Glomerular visceral epithelial cell (primary cell): ENCODE measurements at regions not wholly inside any gene's neighbourhood (a gene's known extent, or its start where the extent isn't known, plus 50 kb on each side); places are given as distances from the start of the nearest gene placed in this dataset.

ENCODE experiments used
- DNase-seq: peaks from one replicate; pipeline ENCODE4 v3.0.0-alpha.2; 2016; ENCODE audit errors: extremely low spot score

DNA sequence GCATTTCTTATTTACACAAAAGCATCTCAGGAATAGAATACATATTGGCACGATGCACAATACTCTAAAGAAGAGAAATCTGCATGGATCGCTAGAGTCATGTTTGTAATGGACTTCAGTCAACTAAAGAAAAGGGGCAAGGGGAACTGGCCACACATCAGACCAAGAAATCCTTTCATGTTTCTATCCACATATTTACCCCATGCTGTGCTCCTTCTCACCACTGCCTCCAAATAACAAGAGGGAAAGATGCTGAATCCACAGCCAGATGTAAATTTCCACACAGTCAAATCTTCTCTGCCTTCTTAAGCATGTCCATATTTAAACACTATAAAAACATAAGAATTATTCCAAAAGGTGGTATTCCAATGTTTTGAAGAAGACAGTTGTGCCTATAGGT, 67.6 kb downstream of the COX18 start:
- DNase-seq, result no peak

DNA sequence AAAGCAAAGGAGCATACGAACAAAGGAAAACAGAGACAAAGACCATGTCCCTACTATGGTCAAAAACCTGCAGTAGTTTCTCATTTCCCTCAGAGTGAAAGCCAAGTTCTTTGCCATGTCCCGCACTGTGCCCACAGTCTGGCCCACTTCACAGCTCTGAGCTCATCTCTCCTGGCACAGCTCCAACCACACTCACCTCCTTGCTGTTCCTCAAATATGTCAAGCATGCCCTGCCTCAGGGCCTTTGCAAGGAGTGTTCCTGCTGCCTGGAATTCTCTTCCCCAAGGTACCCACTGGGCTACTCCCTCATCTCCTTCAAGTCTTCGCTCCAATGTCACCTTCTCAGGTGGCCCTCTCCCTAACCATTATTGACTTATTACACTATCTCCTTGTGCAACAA, 72.1 kb downstream of the COX18 start:
- DNase-seq, result peak; percentile 84

- no peak for DNase-seq
These were observed 74.8 kb downstream of the COX18 start for GRCh38 chr4:72994670-72995069.

GRCh38 chr4:72993876-72994275, 75.6 kb downstream of the COX18 start:
- DNase-seq, result no peak

- no peak for DNase-seq
These were observed 77.6 kb downstream of the COX18 start for GRCh38 chr4:72991873-72992272.

DNA sequence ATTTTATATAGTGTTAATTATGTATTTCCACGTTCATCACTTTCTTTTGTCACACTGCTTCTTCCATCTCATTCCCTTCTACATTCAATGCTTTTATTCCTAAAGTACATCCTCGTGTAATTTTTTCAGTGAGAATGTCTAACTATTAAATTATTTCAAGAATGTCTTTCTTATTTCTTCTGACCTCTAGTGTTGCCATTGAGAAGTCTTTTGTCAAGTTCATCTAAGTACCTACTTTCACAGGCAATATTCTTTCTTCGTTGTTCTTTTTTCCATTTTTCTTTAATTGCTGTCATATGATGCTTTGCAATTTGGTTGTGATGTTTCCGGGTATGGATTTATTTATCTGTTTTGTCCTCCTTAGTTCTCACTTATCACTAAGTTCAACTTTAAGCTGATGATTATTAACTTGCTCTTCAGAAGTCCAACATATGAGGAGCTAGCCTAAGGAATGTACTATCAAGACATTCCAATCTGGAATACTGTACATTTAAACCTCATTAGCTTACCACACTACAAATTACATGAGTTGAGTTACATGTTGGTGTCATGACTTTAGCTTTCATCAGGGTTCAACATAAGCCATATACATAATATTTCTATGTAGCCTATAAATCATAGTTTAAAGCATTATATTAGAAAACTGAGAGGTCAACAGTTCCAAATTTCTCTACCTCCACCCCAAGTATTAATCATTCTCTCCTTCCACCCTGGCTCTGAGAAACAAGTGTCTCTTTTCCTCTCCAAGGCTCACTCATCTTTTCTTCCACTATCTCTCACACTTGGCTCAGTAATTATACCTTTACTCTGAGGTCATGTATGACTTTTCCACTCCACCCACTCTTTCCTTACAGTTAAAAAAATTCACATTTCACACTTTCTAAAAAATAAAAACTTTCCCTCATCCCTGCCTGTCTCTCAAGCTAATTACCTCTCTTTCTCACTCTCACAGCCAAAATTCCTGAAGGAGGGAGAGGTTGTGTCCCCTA, 81.5 kb downstream of the COX18 start:
- peak; percentile 6 for DNase-seq

DNA sequence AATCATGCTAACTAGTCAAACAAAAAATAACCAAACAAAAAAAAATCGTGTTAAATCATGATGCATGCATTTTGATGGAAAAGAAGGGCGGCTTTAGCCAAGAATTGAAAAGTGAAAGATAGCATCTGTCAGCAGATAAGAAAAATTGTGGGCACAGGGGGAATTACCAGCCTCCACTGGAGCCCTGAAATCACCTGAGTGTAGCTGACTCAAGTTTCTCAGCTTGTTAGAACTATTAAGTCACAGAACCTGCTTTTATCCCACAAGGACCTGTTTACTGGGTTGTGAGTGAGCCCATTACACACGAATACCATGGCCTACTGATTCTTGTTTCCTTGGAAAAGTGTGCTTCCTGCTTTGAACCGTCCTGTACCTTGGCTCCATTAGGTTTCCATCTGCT, 85.2 kb downstream of the COX18 start:
- DNase-seq, result no peak

- DNase-seq, result no peak
These were observed 85.8 kb downstream of the COX18 start for GRCh38 chr4:72983709-72984108.

GRCh38 chr4:72977936-72978485, 91.5 kb downstream of the COX18 start:
- DNase-seq, result peak; percentile 48

GRCh38 chr4:72975488-72975784, 94.1 kb downstream of the COX18 start:
- DNase-seq, result no peak

- peak; percentile 44 for DNase-seq
These were observed 94.6 kb downstream of the COX18 start for GRCh38 chr4:72974694-72975487.

GRCh38 chr4:72971572-72971971, 97.9 kb downstream of the COX18 start:
- peak; percentile 82 for DNase-seq

DNA sequence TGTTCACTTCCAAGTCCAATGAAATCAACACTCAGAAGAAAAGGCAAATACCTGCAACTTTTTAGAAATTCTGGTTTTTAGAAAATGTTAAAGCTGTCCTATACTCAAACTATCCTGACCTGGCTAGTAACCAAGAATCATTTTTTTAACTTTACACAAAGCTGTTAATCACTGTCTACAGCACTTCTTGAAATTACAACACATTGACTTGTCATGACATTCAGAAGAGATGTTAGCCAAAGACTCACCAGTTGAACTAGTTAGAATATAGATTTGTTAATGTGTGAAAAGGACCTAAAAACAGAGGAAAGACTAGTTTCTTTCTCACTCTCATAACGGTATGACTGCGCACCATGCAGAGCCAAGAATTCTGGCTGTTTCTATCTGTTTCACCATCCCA, 98.8 kb downstream of the COX18 start:
- no peak for DNase-seq

DNA sequence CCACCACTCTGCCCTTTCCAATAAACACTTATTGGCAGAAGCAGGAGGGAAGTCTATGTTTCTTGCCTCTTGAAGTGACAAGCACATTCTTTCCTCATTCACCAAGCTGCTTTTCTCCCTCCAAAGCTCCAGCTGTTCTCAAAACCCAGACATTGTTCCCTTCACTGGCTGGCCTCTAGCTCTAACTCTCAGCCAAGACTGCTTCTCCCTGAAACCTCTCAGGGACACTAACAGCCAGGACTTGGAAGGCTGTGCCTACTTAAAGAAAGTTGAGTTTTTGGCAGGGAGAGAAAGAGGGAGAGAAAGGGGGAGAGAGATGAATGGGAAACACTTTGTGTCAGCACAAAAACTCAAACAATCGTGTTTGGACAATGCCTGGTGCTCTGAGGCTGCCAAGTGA, 99.5 kb downstream of the COX18 start:
- no peak for DNase-seq

- DNase-seq, result no peak
These were observed 102.9 kb downstream of the COX18 start for GRCh38 chr4:72966652-72967051.

- no peak for DNase-seq
These were observed 110.1 kb downstream of the COX18 start for GRCh38 chr4:72959411-72959810.

DNA sequence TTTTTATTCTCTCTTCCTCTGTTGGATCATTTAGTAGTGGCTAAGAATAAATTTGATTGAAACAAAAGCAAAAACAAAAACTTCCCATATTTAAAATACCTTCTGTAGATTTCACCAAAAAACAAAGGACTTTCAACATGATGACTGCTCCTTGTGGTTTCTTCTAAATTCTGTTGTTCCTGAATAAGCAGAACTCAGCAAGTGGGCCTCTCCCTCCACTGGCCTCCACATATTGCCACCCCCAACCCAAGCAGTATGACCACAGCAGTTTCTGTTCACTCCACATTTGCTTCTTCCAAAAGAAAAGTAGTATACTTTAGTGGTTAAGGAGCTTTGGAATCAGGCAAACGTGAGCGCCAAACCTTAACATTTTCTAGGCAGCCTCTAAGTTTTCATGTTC, 114.7 kb downstream of the COX18 start:
- DNase-seq, result no peak

DNA sequence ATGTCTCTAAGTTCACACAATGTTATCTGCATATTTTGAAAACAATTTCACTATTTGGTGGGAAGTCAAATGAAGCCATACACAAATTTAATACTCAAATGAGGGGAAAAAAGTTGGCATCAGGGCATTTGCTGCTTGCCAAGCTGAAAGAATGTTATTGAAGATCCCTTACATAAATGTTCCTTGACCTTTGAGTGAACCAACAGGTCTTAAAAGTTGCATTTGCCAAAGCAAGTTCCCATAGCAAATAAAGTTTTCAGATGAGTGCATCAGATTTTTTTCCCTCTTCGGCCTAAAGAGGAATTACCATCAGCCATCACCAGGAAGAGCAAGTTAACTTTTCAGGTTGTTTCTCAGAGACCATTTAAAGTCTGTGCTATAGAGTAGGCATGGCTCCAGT, 115.9 kb downstream of the COX18 start:
- DNase-seq, result no peak

GRCh38 chr4:72951628-72952027, 117.9 kb downstream of the COX18 start:
- DNase-seq, result peak; percentile 21

DNA sequence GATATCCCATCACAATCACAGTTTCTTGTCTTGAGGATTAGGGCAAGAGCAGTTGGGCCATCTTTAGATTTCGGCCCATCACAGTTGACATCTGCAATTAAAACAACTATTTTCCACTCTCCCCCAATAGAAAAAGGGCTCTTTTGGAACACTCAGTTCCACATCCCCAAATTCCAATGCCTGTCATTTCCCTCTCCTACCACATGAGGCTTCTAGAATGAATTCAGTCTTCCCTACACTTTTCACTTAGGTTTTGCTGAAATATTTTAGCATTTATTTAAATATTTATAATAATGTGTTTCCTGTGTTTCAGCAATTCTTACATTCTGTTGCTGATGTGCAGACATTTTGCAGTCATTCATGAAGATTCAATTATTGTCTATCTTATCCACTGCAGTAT, 118.4 kb downstream of the COX18 start:
- no peak for DNase-seq

DNA sequence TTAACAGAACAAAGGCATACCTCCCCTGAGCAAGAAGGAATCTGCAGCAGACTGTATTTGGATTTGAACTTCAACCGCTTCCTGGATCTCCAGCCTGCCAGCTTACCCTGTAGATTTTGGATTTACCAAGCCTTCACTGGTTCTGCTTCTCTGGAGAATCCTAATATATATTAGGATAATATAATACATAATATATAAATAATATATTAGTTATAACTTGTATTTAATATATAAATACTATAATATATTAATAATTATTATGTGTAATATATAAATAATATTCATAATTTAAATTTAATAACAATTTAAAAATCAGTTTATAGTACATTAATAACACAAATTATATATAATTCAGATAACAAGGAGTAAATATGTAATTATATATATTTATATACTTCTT, 121.4 kb downstream of the COX18 start:
- DNase-seq, result no peak

DNA sequence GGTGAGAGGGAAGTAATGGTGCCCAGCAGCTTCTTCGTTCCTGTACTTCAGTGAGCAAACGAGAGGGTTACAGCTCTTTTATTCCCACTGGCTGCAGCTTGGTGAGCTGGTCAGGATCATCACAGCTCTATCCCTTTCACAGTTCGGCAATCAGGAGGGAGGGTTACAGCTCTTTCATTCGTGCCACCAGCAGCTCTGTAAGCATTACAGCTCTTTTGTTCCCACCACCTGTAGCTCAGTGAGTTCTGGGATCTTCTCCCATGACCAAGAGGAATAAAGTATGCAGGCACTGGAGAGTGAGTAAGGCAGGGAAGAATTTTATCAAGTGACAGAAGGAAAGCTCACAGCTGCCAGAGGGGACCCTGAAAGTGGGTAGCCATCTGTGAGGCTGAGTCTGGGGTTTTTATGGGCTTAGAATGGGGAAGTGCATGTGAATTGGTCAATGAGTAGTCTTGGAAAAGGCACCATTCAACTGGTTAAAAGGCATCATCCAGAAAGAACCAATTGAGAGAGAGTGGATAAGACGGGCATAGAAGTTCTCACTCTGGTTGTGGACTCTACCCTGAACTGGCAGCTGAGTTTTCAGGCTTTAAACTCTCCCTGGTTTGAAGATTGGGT, 123.7 kb downstream of the COX18 start:
- DNase-seq, result no peak
